Motor neuron (in vitro differentiated cells): ENCODE measurements at regions not wholly inside any gene's neighbourhood (a gene's known extent, or its start where the extent isn't known, plus 50 kb on each side); places are given as distances from the start of the nearest gene placed in this dataset.
A peak's percentile ranks its signal among the peaks of the same experiment; 100 is the strongest.
"Not testable (repeated sequence)": the region's sequence is repeated elsewhere in the genome, so short reads cannot be mapped to it uniquely, and the experiment has no call there.

Experiments used
- ATAC-seq, 8 experiments: fragments of 200-7000 bp; cut with Tn5 transposase; replicated peaks in 6 of 8; 2 replicates each; pipeline ENCODE4 v1.8.0; 2021; ENCODE audit warnings: mild to moderate bottlenecking in 8 of 8, moderate library complexity in 8 of 8
- H3K27ac ChIP-seq, 2 donors: fragments of 250-450 bp; sonication (Bioruptor Pico); 2 replicates each; pipeline ENCODE4 v1.9.0; 2021; ENCODE audit warnings: antibody characterized with exemption in 2 of 2, mild to moderate bottlenecking in 2 of 2, moderate library complexity in 1 of 2
- H3K4me1 ChIP-seq, 2 donors: fragments of 250-450 bp; sonication (Bioruptor Pico); replicated peaks in 1 of 2; 2 replicates each; pipeline ENCODE4 v1.6.1; 2021; ENCODE audit warnings: antibody characterized with exemption in 2 of 2, mild to moderate bottlenecking in 2 of 2, moderate library complexity in 1 of 2
- H3K4me3 ChIP-seq, 5 donors: fragments of 250-450 bp; sonication (Bioruptor Pico); 2 replicates each; pipeline ENCODE4 v1.9.0; 2021; ENCODE audit warnings: antibody characterized with exemption in 5 of 5, mild to moderate bottlenecking in 5 of 5, moderate library complexity in 4 of 5
- WGBS, 10 experiments: fragments of 450-650 bp; shearing (Covaris generic); methylation state at CpG; one replicate each; pipeline ENCODE4 v1.0.0; 2022; 5-methylcytosine and 5-hydroxymethylcytosine counted together
- in situ Hi-C, 9 experiments: fragments of 400-800 bp; cut with MboI; loops; one replicate each; pipeline ENCODE4 v1.15.0; 2021; ENCODE audit warnings: low sequenced_read_pairs in 9 of 9, low pct_unique_long_range_greater_than_20kb in 2 of 9; ENCODE audit not compliant: unreplicated experiment in 9 of 9

- in situ Hi-C loops = loop anchor here in 1 of 9 experiments (25.0 kb wide), 1 partner anchor 194 kb away; no protein-coding TSS in a partner anchor
- no peak for ATAC-seq
- 80 to 90% (median 87%) methylated on average over 2 to 3 of the region's 5 CpGs; no CpG with 5 or more reads in 7 of the 10 experiments for WGBS, 10 experiments
- Histone ChIP-seq H3K4me3 (no peak overlapping the region), H3K27ac (no peak overlapping the region), H3K4me1 (peaks cover 10 to 22% of the 10 kb centered on the region in 2 donors)
Measured at GRCh38 chr2:200181755-200182154, 124.7 kb upstream of the SPATS2L start.

GRCh38 chr2:200184748-200185627 is 121.5 kb upstream of the SPATS2L start:
- H3K4me3 ChIP-seq = no peak overlapping the region
- peak overlapping the region; percentile 22 to 50 for H3K27ac ChIP-seq
- WGBS, 10 experiments = 6 to 89% (median 32%) methylated on average over 1 to 8 of the region's 8 CpGs; no CpG with 5 or more reads in 1 of the 10 experiments
- ATAC-seq = peak in 5 of 8 experiments; percentile 69 to 74 (median 71)
- in situ Hi-C loops = loop anchor here in 1 of 9 experiments (25.0 kb wide), 1 partner anchor 198 kb away; no protein-coding TSS in a partner anchor
- H3K4me1 ChIP-seq = peaks cover 10 to 22% of the 10 kb centered on the region in 2 donors

- Histone ChIP-seq H3K4me3 (peak overlapping the region in 1 of 5 donors; percentile 4), H3K27ac (peak overlapping the region in 1 of 2 donors; percentile 0), H3K4me1 (peaks cover 10 to 22% of the 10 kb centered on the region in 2 donors)
- 0 to 40% (median 3%) methylated on average over 1 to 5 of the region's 5 CpGs; no CpG with 5 or more reads in 1 of the 10 experiments for WGBS, 10 experiments
- peak in 6 of 8 experiments; percentile 51 to 96 (median 94) for ATAC-seq
- in situ Hi-C loops = loop anchor here in 1 of 9 experiments (25.0 kb wide), 1 partner anchor 198 kb away; no protein-coding TSS in a partner anchor
Measured at GRCh38 chr2:200185628-200186000, 120.9 kb upstream of the SPATS2L start.

- Histone ChIP-seq H3K4me3 (peak overlapping the region in 1 of 5 donors; percentile 4), H3K4me1 (peaks cover 10 to 22% of the 10 kb centered on the region in 2 donors), H3K27ac (peak overlapping the region in 1 of 2 donors; percentile 0)
- peak in 1 of 8 experiments; percentile 52 for ATAC-seq
- in situ Hi-C loops = loop anchor here in 1 of 9 experiments (25.0 kb wide), 1 partner anchor 199 kb away; no protein-coding TSS in a partner anchor
- 0 to 25% (median 0%) methylated on average over 1 of the region's 1 CpG; no CpG with 5 or more reads in 3 of the 10 experiments for WGBS, 10 experiments
Measured at GRCh38 chr2:200186002-200186401, 120.5 kb upstream of the SPATS2L start.

- no peak overlapping the region for H3K4me3 ChIP-seq
- in situ Hi-C loops = loop anchor here in 1 of 9 experiments (25.0 kb wide), 1 partner anchor 202 kb away; no protein-coding TSS in a partner anchor
- peaks cover 14 to 27% of the 10 kb centered on the region in 2 donors for H3K4me1 ChIP-seq
- ATAC-seq = no peak
- H3K27ac ChIP-seq = no peak overlapping the region
- 8 to 96% (median 92%) methylated on average over 2 to 3 of the region's 3 CpGs; no CpG with 5 or more reads in 1 of the 10 experiments for WGBS, 10 experiments
Measured at GRCh38 chr2:200188876-200189275, 117.6 kb upstream of the SPATS2L start.

GRCh38 chr2:200189964-200190363 is 116.5 kb upstream of the SPATS2L start:
- ATAC-seq = no peak
- Histone ChIP-seq H3K4me1 (peaks cover 4 to 20% of the 10 kb centered on the region in 2 donors), H3K27ac (no peak overlapping the region), H3K4me3 (no peak overlapping the region)
- in situ Hi-C loops = loop anchor here in 1 of 9 experiments (25.0 kb wide), 1 partner anchor 203 kb away; no protein-coding TSS in a partner anchor
- WGBS, 10 experiments = 17 to 75% (median 66%) methylated on average over 1 to 2 of the region's 2 CpGs; no CpG with 5 or more reads in 4 of the 10 experiments

GRCh38 chr2:200193331-200193730 is 113.2 kb upstream of the SPATS2L start:
- in situ Hi-C loops = loop anchor here in 1 of 9 experiments (25.0 kb wide), 1 partner anchor 206 kb away; no protein-coding TSS in a partner anchor
- H3K27ac ChIP-seq = no peak overlapping the region
- no peak overlapping the region for H3K4me3 ChIP-seq
- ATAC-seq = peak in 1 of 8 experiments; percentile 14
- 11 to 100% (median 89%) methylated on average over 1 to 3 of the region's 3 CpGs; no CpG with 5 or more reads in 2 of the 10 experiments for WGBS, 10 experiments
- peaks cover 4 to 5% of the 10 kb centered on the region in 2 donors for H3K4me1 ChIP-seq

- WGBS, 10 experiments = 49 to 92% (median 74%) methylated on average over 2 to 5 of the region's 5 CpGs; no CpG with 5 or more reads in 2 of the 10 experiments
- Histone ChIP-seq H3K4me1 (peaks cover 4 to 5% of the 10 kb centered on the region in 2 donors), H3K4me3 (no peak overlapping the region), H3K27ac (no peak overlapping the region)
- ATAC-seq = peak in 2 of 8 experiments; percentile 26 to 47
- in situ Hi-C loops = loop anchor here in 1 of 9 experiments (25.0 kb wide), 1 partner anchor 206 kb away; no protein-coding TSS in a partner anchor
Measured at GRCh38 chr2:200193791-200194190, 112.7 kb upstream of the SPATS2L start.

GRCh38 chr2:200194746-200195145 is 111.7 kb upstream of the SPATS2L start:
- in situ Hi-C loops = loop anchor here in 1 of 9 experiments (25.0 kb wide), 1 partner anchor 207 kb away; no protein-coding TSS in a partner anchor
- no peak overlapping the region for H3K4me3 ChIP-seq
- H3K4me1 ChIP-seq = peaks cover 4 to 5% of the 10 kb centered on the region in 2 donors
- no peak overlapping the region for H3K27ac ChIP-seq
- WGBS, 10 experiments = 32 to 100% (median 77%) methylated on average over 1 to 4 of the region's 4 CpGs; no CpG with 5 or more reads in 1 of the 10 experiments
- ATAC-seq = no peak

- no peak for ATAC-seq
- Histone ChIP-seq H3K4me1 (peaks cover 0 to 2% of the 10 kb centered on the region in 2 donors), H3K4me3 (no peak overlapping the region), H3K27ac (no peak overlapping the region)
- in situ Hi-C loops = loop anchor here in 1 of 9 experiments (25.0 kb wide), 1 partner anchor 212 kb away; no protein-coding TSS in a partner anchor
- 93 to 100% (median 100%) methylated on average over 1 to 2 of the region's 2 CpGs; no CpG with 5 or more reads in 1 of the 10 experiments for WGBS, 10 experiments
Measured at GRCh38 chr2:200199005-200199404, 107.5 kb upstream of the SPATS2L start.

- Histone ChIP-seq H3K27ac (no peak overlapping the region), H3K4me1 (peaks cover 0 to 2% of the 10 kb centered on the region in 2 donors), H3K4me3 (no peak overlapping the region)
- in situ Hi-C loops = loop anchor here in 1 of 9 experiments (25.0 kb wide), 1 partner anchor 212 kb away; no protein-coding TSS in a partner anchor
- WGBS, 10 experiments = 70 to 100% (median 100%) methylated on average over 1 to 2 of the region's 4 CpGs; no CpG with 5 or more reads in 3 of the 10 experiments
- ATAC-seq = peak in 4 of 8 experiments; percentile 21 to 75 (median 42)
Measured at GRCh38 chr2:200199576-200200263, 106.8 kb upstream of the SPATS2L start.

GRCh38 chr2:200201839-200202238 is 104.7 kb upstream of the SPATS2L start:
- H3K4me3 ChIP-seq, H3K27ac ChIP-seq, ATAC-seq, H3K4me1 ChIP-seq, in situ Hi-C loops: not testable (repeated sequence)
- 14 to 100% (median 100%) methylated on average over 1 to 2 of the region's 4 CpGs; no CpG with 5 or more reads in 3 of the 10 experiments for WGBS, 10 experiments
